ENCODE measurements at regions not wholly inside any gene's neighbourhood (a gene's known extent, or its start where the extent isn't known, plus 50 kb on each side); places are given as distances from the start of the nearest gene placed in this dataset.
"Not testable (repeated sequence)": the region's sequence is repeated elsewhere in the genome, so short reads cannot be mapped to it uniquely, and the experiment has no call there.

GRCh38 chr22:23484651-23485050, 95.4 kb downstream of the IGLL1 start:
- no peaks in the 10 kb centered on the region for H3K36me3 ChIP-seq (ENCODE audit: control insufficient read depth in 1 of 2, insufficient read depth in 2 of 2, low read length in 2 of 2)
- no peak overlapping the region for H4K12ac ChIP-seq (ENCODE audit: low read depth, low read length)
- H3K79me1 ChIP-seq (ENCODE audit: low read length): no peaks in the 10 kb centered on the region
- no peak overlapping the region for H3K4me3 ChIP-seq (ENCODE audit: low read depth, low read length)
- H3K27me3 ChIP-seq (ENCODE audit: insufficient read depth, low read length): no peaks in the 10 kb centered on the region
- no peaks in the 10 kb centered on the region for H3K9me3 ChIP-seq (ENCODE audit: insufficient read depth, low read depth, low read length)
- DNase-seq: peak; percentile 88 to 92
- no CpG with 5 or more reads among the region's 5 CpGs for WGBS (ENCODE audit: extremely low coverage, insufficient coverage, insufficient read length)
- H3K9ac ChIP-seq (ENCODE audit: low read length): no peak overlapping the region
- no peaks in the 10 kb centered on the region for H3K4me1 ChIP-seq (ENCODE audit: control insufficient read depth in 1 of 2, insufficient read depth in 2 of 2, low read length in 2 of 2)
- no peak overlapping the region for H4K91ac ChIP-seq (ENCODE audit: low read depth, low read length)
- H2AFZ ChIP-seq (ENCODE audit: insufficient read depth, low read length, poor library complexity): no peak overlapping the region
- no peaks in the 10 kb centered on the region for H3K79me2 ChIP-seq (ENCODE audit: control insufficient read depth, insufficient read depth, low read length, poor library complexity)
- no peak overlapping the region for H3K23ac ChIP-seq (ENCODE audit: low read length)
- no peak overlapping the region for H2BK120ac ChIP-seq (ENCODE audit: insufficient read depth, low read length, poor library complexity)
- no peak overlapping the region for H3K14ac ChIP-seq (ENCODE audit: low read length)
- H3K4me2 ChIP-seq (ENCODE audit: low read length): no peak overlapping the region
- no peak overlapping the region for H2BK5ac ChIP-seq (ENCODE audit: low read depth, low read length, poor library complexity)
- H3K4ac ChIP-seq (ENCODE audit: low read depth, low read length): no peak overlapping the region
- no peak overlapping the region for H2BK12ac ChIP-seq (ENCODE audit: low read length)
- no peak overlapping the region for H2AK5ac ChIP-seq (ENCODE audit: low read length)
- no peak overlapping the region for H4K8ac ChIP-seq (ENCODE audit: low read depth, low read length)
- no peak overlapping the region for H3K27ac ChIP-seq (ENCODE audit: low read depth, low read length)
- H3K18ac ChIP-seq (ENCODE audit: low read length): no peak overlapping the region

GRCh38 chr22:23481369-23481768, 98.7 kb downstream of the IGLL1 start:
- Histone ChIP-seq H2BK120ac (ENCODE audit: insufficient read depth, low read length, poor library complexity) (no peak overlapping the region), H4K8ac (ENCODE audit: low read depth, low read length) (no peak overlapping the region), H3K27me3 (ENCODE audit: insufficient read depth, low read length) (no peaks in the 10 kb centered on the region), H3K4me2 (ENCODE audit: low read length) (no peak overlapping the region), H3K79me2 (ENCODE audit: control insufficient read depth, insufficient read depth, low read length, poor library complexity) (no peaks in the 10 kb centered on the region), H3K27ac (ENCODE audit: low read depth, low read length) (no peak overlapping the region), H2BK12ac (ENCODE audit: low read length) (no peak overlapping the region), H3K4ac (ENCODE audit: low read depth, low read length) (no peak overlapping the region), H2AK5ac (ENCODE audit: low read length) (no peak overlapping the region), H3K9me3 (ENCODE audit: insufficient read depth, low read depth, low read length) (no peaks in the 10 kb centered on the region), H3K4me1 (ENCODE audit: control insufficient read depth in 1 of 2, insufficient read depth in 2 of 2, low read length in 2 of 2) (no peaks in the 10 kb centered on the region), H4K91ac (ENCODE audit: low read depth, low read length) (no peak overlapping the region), H3K36me3 (ENCODE audit: control insufficient read depth in 1 of 2, insufficient read depth in 2 of 2, low read length in 2 of 2) (no peaks in the 10 kb centered on the region), H3K14ac (ENCODE audit: low read length) (no peak overlapping the region), H2AFZ (ENCODE audit: insufficient read depth, low read length, poor library complexity) (no peak overlapping the region), H3K9ac (ENCODE audit: low read length) (no peak overlapping the region), H3K23ac (ENCODE audit: low read length) (no peak overlapping the region), H2BK5ac (ENCODE audit: low read depth, low read length, poor library complexity) (no peak overlapping the region), H4K12ac (ENCODE audit: low read depth, low read length) (no peak overlapping the region), H3K18ac (ENCODE audit: low read length) (no peak overlapping the region), H3K4me3 (ENCODE audit: low read depth, low read length) (no peak overlapping the region), H3K79me1 (ENCODE audit: low read length) (no peaks in the 10 kb centered on the region)
- WGBS (ENCODE audit: extremely low coverage, insufficient coverage, insufficient read length): no CpG with 5 or more reads among the region's 5 CpGs
- DNase-seq: no peak

- no peak overlapping the region for H3K27ac ChIP-seq (ENCODE audit: low read depth, low read length)
- H3K23ac ChIP-seq (ENCODE audit: low read length): no peak overlapping the region
- H3K4me3 ChIP-seq (ENCODE audit: low read depth, low read length): no peak overlapping the region
- H3K79me2 ChIP-seq (ENCODE audit: control insufficient read depth, insufficient read depth, low read length, poor library complexity): no peaks in the 10 kb centered on the region
- no peaks in the 10 kb centered on the region for H3K36me3 ChIP-seq (ENCODE audit: control insufficient read depth in 1 of 2, insufficient read depth in 2 of 2, low read length in 2 of 2)
- no peak overlapping the region for H4K8ac ChIP-seq (ENCODE audit: low read depth, low read length)
- no peak overlapping the region for H3K4me2 ChIP-seq (ENCODE audit: low read length)
- no peak overlapping the region for H2AFZ ChIP-seq (ENCODE audit: insufficient read depth, low read length, poor library complexity)
- WGBS (ENCODE audit: extremely low coverage, insufficient coverage, insufficient read length): no CpG with 5 or more reads among the region's 4 CpGs
- H4K12ac ChIP-seq (ENCODE audit: low read depth, low read length): no peak overlapping the region
- no peak overlapping the region for H3K14ac ChIP-seq (ENCODE audit: low read length)
- H2BK5ac ChIP-seq (ENCODE audit: low read depth, low read length, poor library complexity): no peak overlapping the region
- H3K27me3 ChIP-seq (ENCODE audit: insufficient read depth, low read length): no peaks in the 10 kb centered on the region
- no peaks in the 10 kb centered on the region for H3K4me1 ChIP-seq (ENCODE audit: control insufficient read depth in 1 of 2, insufficient read depth in 2 of 2, low read length in 2 of 2)
- H3K9ac ChIP-seq (ENCODE audit: low read length): no peak overlapping the region
- no peak overlapping the region for H2BK12ac ChIP-seq (ENCODE audit: low read length)
- no peak overlapping the region for H4K91ac ChIP-seq (ENCODE audit: low read depth, low read length)
- no peak overlapping the region for H3K4ac ChIP-seq (ENCODE audit: low read depth, low read length)
- H2AK5ac ChIP-seq (ENCODE audit: low read length): no peak overlapping the region
- no peaks in the 10 kb centered on the region for H3K9me3 ChIP-seq (ENCODE audit: insufficient read depth, low read depth, low read length)
- H3K18ac ChIP-seq (ENCODE audit: low read length): no peak overlapping the region
- DNase-seq: peak; percentile 39 to 74
- no peak overlapping the region for H2BK120ac ChIP-seq (ENCODE audit: insufficient read depth, low read length, poor library complexity)
- H3K79me1 ChIP-seq (ENCODE audit: low read length): no peaks in the 10 kb centered on the region
Measured at GRCh38 chr22:23478175-23478574, 101.9 kb downstream of the IGLL1 start.

GRCh38 chr22:23474531-23474930, 105.6 kb downstream of the IGLL1 start:
- H3K4me3 ChIP-seq (ENCODE audit: low read depth, low read length); H3K14ac ChIP-seq (ENCODE audit: low read length); H4K91ac ChIP-seq (ENCODE audit: low read depth, low read length); H2AK5ac ChIP-seq (ENCODE audit: low read length); H3K9ac ChIP-seq (ENCODE audit: low read length); H3K27me3 ChIP-seq (ENCODE audit: insufficient read depth, low read length); H2AFZ ChIP-seq (ENCODE audit: insufficient read depth, low read length, poor library complexity); H3K4me1 ChIP-seq (ENCODE audit: control insufficient read depth in 1 of 2, insufficient read depth in 2 of 2, low read length in 2 of 2); DNase-seq; H3K27ac ChIP-seq (ENCODE audit: low read depth, low read length); H4K8ac ChIP-seq (ENCODE audit: low read depth, low read length); H2BK120ac ChIP-seq (ENCODE audit: insufficient read depth, low read length, poor library complexity); H4K12ac ChIP-seq (ENCODE audit: low read depth, low read length); H3K23ac ChIP-seq (ENCODE audit: low read length); H3K18ac ChIP-seq (ENCODE audit: low read length); H3K36me3 ChIP-seq (ENCODE audit: control insufficient read depth in 1 of 2, insufficient read depth in 2 of 2, low read length in 2 of 2); H2BK12ac ChIP-seq (ENCODE audit: low read length); H3K4ac ChIP-seq (ENCODE audit: low read depth, low read length); H3K4me2 ChIP-seq (ENCODE audit: low read length); H3K79me2 ChIP-seq (ENCODE audit: control insufficient read depth, insufficient read depth, low read length, poor library complexity); H3K79me1 ChIP-seq (ENCODE audit: low read length); H2BK5ac ChIP-seq (ENCODE audit: low read depth, low read length, poor library complexity); H3K9me3 ChIP-seq (ENCODE audit: insufficient read depth, low read depth, low read length): not testable (repeated sequence)
- WGBS (ENCODE audit: extremely low coverage, insufficient coverage, insufficient read length): no CpG with 5 or more reads among the region's 6 CpGs
